Loucy (cell line): ENCODE measurements at regions not wholly inside any gene's neighbourhood (a gene's known extent, or its start where the extent isn't known, plus 50 kb on each side); places are given as distances from the start of the nearest gene placed in this dataset.

Experiments
- H2AFZ ChIP-seq: fragments of 200-600 bp; sonication (generic); 2 replicates; pipeline ENCODE4 v1.6.0; 2016; ENCODE audit warnings: antibody characterized with exemption, mild to moderate bottlenecking, low read length, moderate library complexity
- H3F3A ChIP-seq: fragments of 200-600 bp; 2 replicates; pipeline ENCODE4 v1.6.0; 2016; ENCODE audit warnings: antibody characterized with exemption, low read depth, mild to moderate bottlenecking
- H3K27me3 ChIP-seq: fragments of 200-600 bp; sonication (generic); 2 replicates; pipeline ENCODE4 v1.6.1; 2014; ENCODE audit warnings: low read length, mild to moderate bottlenecking; ENCODE audit not compliant: insufficient read depth, poor library complexity, severe bottlenecking
- H3K36me3 ChIP-seq: fragments of 200-600 bp; sonication (generic); 2 replicates; pipeline ENCODE4 v1.6.1; 2016; ENCODE audit warnings: low read length; ENCODE audit not compliant: insufficient read depth
- H3K4me1 ChIP-seq: fragments of 200-600 bp; sonication (generic); 2 replicates; pipeline ENCODE4 v1.5.1; 2014; ENCODE audit warnings: low read length, mild to moderate bottlenecking; ENCODE audit not compliant: insufficient read depth, poor library complexity, severe bottlenecking
- H3K4me2 ChIP-seq: fragments of 200-600 bp; sonication (generic); 2 replicates; pipeline ENCODE4 v1.6.0; 2014; ENCODE audit warnings: antibody characterized with exemption, low read length, low read depth, mild to moderate bottlenecking; ENCODE audit not compliant: poor library complexity, severe bottlenecking
- H3K4me3 ChIP-seq: fragments of 200-600 bp; sonication (generic); 2 replicates; pipeline ENCODE4 v1.5.1; 2014; ENCODE audit warnings: low read length, mild to moderate bottlenecking, mixed read lengths; ENCODE audit not compliant: poor library complexity, severe bottlenecking
- H3K79me2 ChIP-seq: fragments of 200-600 bp; sonication (generic); 2 replicates; pipeline ENCODE4 v1.6.1; 2014; ENCODE audit warnings: low read length; ENCODE audit not compliant: insufficient read depth
- H3K9ac ChIP-seq: fragments of 200-600 bp; sonication (generic); 2 replicates; pipeline ENCODE4 v1.6.0; 2014; ENCODE audit warnings: mild to moderate bottlenecking, low read depth, low read length, moderate library complexity; ENCODE audit not compliant: poor library complexity, severe bottlenecking
- H3K9me2 ChIP-seq: fragments of 200-600 bp; sonication (generic); replicated peaks from 2 replicates; pipeline ENCODE4 v1.6.1; 2016; ENCODE audit warnings: low read depth, low read length, mixed read lengths
- H3K9me3 ChIP-seq: fragments of 200-600 bp; sonication (generic); 2 replicates; pipeline ENCODE4 v1.6.1; 2014; ENCODE audit warnings: mild to moderate bottlenecking, antibody characterized with exemption, low read length, low read depth; ENCODE audit not compliant: insufficient read depth
- H4K20me1 ChIP-seq: fragments of 200-600 bp; sonication (generic); 2 replicates; pipeline ENCODE4 v1.6.0; 2014; ENCODE audit warnings: antibody characterized with exemption, low read length, mild to moderate bottlenecking; ENCODE audit not compliant: insufficient read depth, poor library complexity, severe bottlenecking
- EZH2phosphoT487 ChIP-seq: fragments of 200-600 bp; IDR thresholded peaks from 2 replicates; pipeline ENCODE4 v1.6.1; 2018; ENCODE audit warnings: antibody characterized with exemption, mild to moderate bottlenecking, moderate library complexity, borderline replicate concordance
- TF ChIP-seq, protein P1 (sequence below): fragments of 200-600 bp; sonication (generic); conservative IDR thresholded peaks from 2 replicates; pipeline ENCODE4 v1.5.1; 2014; ENCODE audit warnings: mild to moderate bottlenecking, antibody characterized with exemption, low read length

DNA sequence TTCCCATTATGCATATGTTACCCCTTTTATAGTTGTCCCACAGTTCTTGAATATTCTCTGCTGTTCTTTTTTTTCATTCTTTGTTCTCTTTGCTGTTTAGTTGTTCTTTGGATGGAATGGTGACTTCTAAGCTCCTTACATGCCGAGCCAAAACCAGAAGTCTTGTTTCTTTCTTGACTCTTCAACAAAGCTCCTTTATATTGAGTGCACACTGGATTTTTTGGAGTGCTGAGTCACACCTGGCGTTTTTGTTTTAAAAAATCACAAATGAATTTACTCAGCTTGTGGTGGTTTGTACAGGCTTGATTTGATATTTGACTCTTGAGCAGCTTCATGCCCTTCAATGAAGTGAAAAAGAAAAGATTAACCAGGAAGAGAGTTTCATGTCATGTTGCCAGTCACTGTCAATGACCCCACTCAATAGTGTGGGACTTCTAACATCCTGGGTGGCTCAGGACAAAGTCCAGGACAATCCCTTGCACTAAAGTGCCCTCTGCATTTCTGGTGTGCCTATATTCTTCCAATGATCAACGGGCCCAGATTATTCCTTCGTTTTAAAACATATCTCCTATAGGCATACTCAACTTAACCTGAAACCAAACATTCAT, 112.4 kb upstream of the SLC38A4 start:
- no peaks in the 10 kb centered on the region for H3K9me2 ChIP-seq
- H3K9me3 ChIP-seq = no peaks in the 10 kb centered on the region
- no peaks in the 10 kb centered on the region for H3K79me2 ChIP-seq
- no peaks in the 10 kb centered on the region for H3K27me3 ChIP-seq
- H4K20me1 ChIP-seq = no peaks in the 10 kb centered on the region
- H3K9ac ChIP-seq = no peak overlapping the region
- H3F3A ChIP-seq = no peaks in the 10 kb centered on the region
- no peak overlapping the region for H2AFZ ChIP-seq
- no peak overlapping the region for H3K4me3 ChIP-seq
- H3K4me1 ChIP-seq = no peaks in the 10 kb centered on the region
- no peaks in the 10 kb centered on the region for H3K36me3 ChIP-seq
- H3K4me2 ChIP-seq = no peak overlapping the region
- TF ChIP-seq, protein P1, sequence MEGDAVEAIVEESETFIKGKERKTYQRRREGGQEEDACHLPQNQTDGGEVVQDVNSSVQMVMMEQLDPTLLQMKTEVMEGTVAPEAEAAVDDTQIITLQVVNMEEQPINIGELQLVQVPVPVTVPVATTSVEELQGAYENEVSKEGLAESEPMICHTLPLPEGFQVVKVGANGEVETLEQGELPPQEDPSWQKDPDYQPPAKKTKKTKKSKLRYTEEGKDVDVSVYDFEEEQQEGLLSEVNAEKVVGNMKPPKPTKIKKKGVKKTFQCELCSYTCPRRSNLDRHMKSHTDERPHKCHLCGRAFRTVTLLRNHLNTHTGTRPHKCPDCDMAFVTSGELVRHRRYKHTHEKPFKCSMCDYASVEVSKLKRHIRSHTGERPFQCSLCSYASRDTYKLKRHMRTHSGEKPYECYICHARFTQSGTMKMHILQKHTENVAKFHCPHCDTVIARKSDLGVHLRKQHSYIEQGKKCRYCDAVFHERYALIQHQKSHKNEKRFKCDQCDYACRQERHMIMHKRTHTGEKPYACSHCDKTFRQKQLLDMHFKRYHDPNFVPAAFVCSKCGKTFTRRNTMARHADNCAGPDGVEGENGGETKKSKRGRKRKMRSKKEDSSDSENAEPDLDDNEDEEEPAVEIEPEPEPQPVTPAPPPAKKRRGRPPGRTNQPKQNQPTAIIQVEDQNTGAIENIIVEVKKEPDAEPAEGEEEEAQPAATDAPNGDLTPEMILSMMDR = no peak
- no peak for TF ChIP-seq EZH2phosphoT487

DNA sequence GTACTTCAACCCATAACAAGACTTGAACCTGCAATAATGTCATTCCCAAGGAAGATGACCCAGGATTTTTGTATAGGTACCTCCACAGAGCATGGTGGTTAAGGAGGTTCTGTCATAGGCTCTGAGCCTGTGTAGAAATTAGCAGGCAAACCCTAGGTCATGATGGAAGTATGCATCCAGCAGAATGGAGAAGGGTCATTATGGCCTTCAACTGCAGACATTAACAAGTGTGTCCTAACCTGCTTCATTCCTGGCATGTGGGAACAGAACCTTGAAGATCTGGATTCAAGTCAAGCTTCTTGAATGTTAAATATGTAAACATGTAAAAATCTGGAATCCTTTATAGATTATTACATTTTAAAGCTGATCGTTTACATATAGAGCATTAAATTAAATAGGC, 116.2 kb upstream of the SLC38A4 start:
- no peaks in the 10 kb centered on the region for H3K79me2 ChIP-seq
- no peaks in the 10 kb centered on the region for H3F3A ChIP-seq
- H2AFZ ChIP-seq = no peak overlapping the region
- H3K27me3 ChIP-seq = no peaks in the 10 kb centered on the region
- H3K9me3 ChIP-seq = no peaks in the 10 kb centered on the region
- no peak for TF ChIP-seq EZH2phosphoT487
- TF ChIP-seq, protein P1 = no peak
- H3K36me3 ChIP-seq = no peaks in the 10 kb centered on the region
- no peak overlapping the region for H3K9ac ChIP-seq
- H3K4me2 ChIP-seq = no peak overlapping the region
- no peaks in the 10 kb centered on the region for H3K9me2 ChIP-seq
- H4K20me1 ChIP-seq = no peaks in the 10 kb centered on the region
- no peaks in the 10 kb centered on the region for H3K4me1 ChIP-seq
- H3K4me3 ChIP-seq = no peak overlapping the region

DNA sequence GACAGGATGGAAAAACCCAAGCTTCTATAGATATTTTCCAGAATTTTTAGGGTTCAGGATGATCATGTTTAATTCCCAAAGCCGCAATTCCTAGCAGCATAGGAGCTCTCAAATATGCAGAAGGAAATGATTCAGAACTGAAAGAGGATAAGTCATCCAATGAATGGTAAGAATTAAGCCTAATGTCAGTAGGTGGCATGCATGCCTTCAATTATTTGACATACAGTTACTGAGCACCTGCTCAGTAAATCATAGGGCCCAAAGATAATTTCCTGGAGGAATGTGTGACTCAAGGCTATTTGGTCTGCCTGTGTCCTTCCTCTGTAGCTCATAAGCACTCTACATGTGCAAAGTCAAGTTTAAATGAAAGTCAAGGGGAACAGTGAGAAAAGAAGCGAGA, 116.8 kb upstream of the SLC38A4 start:
- Histone ChIP-seq H3K9ac (no peak overlapping the region), H4K20me1 (no peaks in the 10 kb centered on the region), H3K9me3 (no peaks in the 10 kb centered on the region), H3F3A (no peaks in the 10 kb centered on the region), H3K4me2 (no peak overlapping the region), H3K36me3 (no peaks in the 10 kb centered on the region), H3K4me3 (no peak overlapping the region), H3K79me2 (no peaks in the 10 kb centered on the region), H3K9me2 (no peaks in the 10 kb centered on the region), H3K4me1 (no peaks in the 10 kb centered on the region), H3K27me3 (no peaks in the 10 kb centered on the region), H2AFZ (no peak overlapping the region)
- TF ChIP-seq, protein P1 = no peak
- no peak for TF ChIP-seq EZH2phosphoT487
